GM21447 (cell line): ENCODE measurements at regions not wholly inside any gene's neighbourhood (a gene's known extent, or its start where the extent isn't known, plus 50 kb on each side); places are given as distances from the start of the nearest gene placed in this dataset.
"Not testable (repeated sequence)": the region's sequence is repeated elsewhere in the genome, so short reads cannot be mapped to it uniquely, and the experiment has no call there.

Experiments
- ATAC-seq: cut with Tn5 transposase; IDR thresholded peaks from one replicate; pipeline ENCODE4 v1.9.1; 2021; ENCODE audit not compliant: unreplicated experiment

- ATAC-seq: no peak
Observed at GRCh38 chrX:40530509-40530908, 50.3 kb upstream of the ATP6AP2 start.

GRCh38 chrX:40527543-40527942, 53.2 kb upstream of the ATP6AP2 start:
- ATAC-seq: no peak

GRCh38 chrX:40526412-40526811, 54.4 kb upstream of the ATP6AP2 start:
- ATAC-seq: no peak

- not testable (repeated sequence) for ATAC-seq
Observed at GRCh38 chrX:40525901-40526300, 54.9 kb upstream of the ATP6AP2 start.

- no peak for ATAC-seq
Observed at GRCh38 chrX:40524423-40524822, 56.3 kb upstream of the ATP6AP2 start.

GRCh38 chrX:40523852-40524251, 56.9 kb upstream of the ATP6AP2 start:
- ATAC-seq: no peak

GRCh38 chrX:40521868-40522450, 58.8 kb upstream of the ATP6AP2 start:
- ATAC-seq: no peak

- ATAC-seq: no peak
Observed at GRCh38 chrX:40514376-40514775, 66.4 kb upstream of the ATP6AP2 start.

- no peak for ATAC-seq
Observed at GRCh38 chrX:40513835-40514234, 66.9 kb upstream of the ATP6AP2 start.

- no peak for ATAC-seq
Observed at GRCh38 chrX:40513012-40513411, 67.8 kb upstream of the ATP6AP2 start.

- ATAC-seq: no peak
Observed at GRCh38 chrX:40511258-40511657, 69.5 kb upstream of the ATP6AP2 start.

- ATAC-seq: no peak
Observed at GRCh38 chrX:40508560-40508959, 72.2 kb upstream of the ATP6AP2 start.

- ATAC-seq: no peak
Observed at GRCh38 chrX:40506201-40506985, 74.4 kb upstream of the ATP6AP2 start.

- ATAC-seq: no peak
Observed at GRCh38 chrX:40504801-40505605, 75.8 kb upstream of the ATP6AP2 start.

GRCh38 chrX:40503094-40503493, 77.7 kb upstream of the ATP6AP2 start:
- ATAC-seq: no peak

GRCh38 chrX:40502688-40503087, 78.1 kb upstream of the ATP6AP2 start:
- no peak for ATAC-seq

GRCh38 chrX:40501164-40501855, 79.5 kb upstream of the ATP6AP2 start:
- no peak for ATAC-seq

GRCh38 chrX:40496728-40497127, 84.0 kb upstream of the ATP6AP2 start:
- no peak for ATAC-seq

- ATAC-seq: no peak
Observed at GRCh38 chrX:40495659-40496058, 85.1 kb upstream of the ATP6AP2 start.

- no peak for ATAC-seq
Observed at GRCh38 chrX:40494005-40494404, 86.8 kb upstream of the ATP6AP2 start.

GRCh38 chrX:40488296-40488695, 92.5 kb upstream of the ATP6AP2 start:
- no peak for ATAC-seq
